ENCODE measurements at regions not wholly inside any gene's neighbourhood (a gene's known extent, or its start where the extent isn't known, plus 50 kb on each side); places are given as distances from the start of the nearest gene placed in this dataset.
"Not testable (repeated sequence)": the region's sequence is repeated elsewhere in the genome, so short reads cannot be mapped to it uniquely, and the experiment has no call there.

- H3K27me3 ChIP-seq, result no peaks in the 10 kb centered on the region
- TF ChIP-seq CTCF (IDR thresholded peaks at IDR 0.05), result no peak
- no peak for TF ChIP-seq POLR2A (IDR thresholded peaks at IDR 0.05)
- no peak overlapping the region for H3K27ac ChIP-seq
- intact Hi-C loops (cut with DNase I), result no loop called here
- no peaks in the 10 kb centered on the region for H3K4me1 ChIP-seq (replicated peaks in 1 of 2)
- H3K36me3 ChIP-seq (replicated peaks in 1 of 2), result no peaks in the 10 kb centered on the region
- H3K4me3 ChIP-seq, result no peak overlapping the region
- 50 to 66% (median 54%) methylated on average over 4 of the region's 4 CpGs for WGBS, 4 donors
- H3K9me3 ChIP-seq (replicated peaks in 1 of 3), result no peaks in the 10 kb centered on the region
- no peak for DNase-seq
Measured at GRCh38 chr15:70576696-70577095, 186.7 kb downstream of the UACA start.

GRCh38 chr15:70576276-70576675, 187.1 kb downstream of the UACA start:
- Histone ChIP-seq H3K27ac (no peak overlapping the region), H3K36me3 (replicated peaks in 1 of 2) (no peaks in the 10 kb centered on the region), H3K4me3 (no peak overlapping the region), H3K27me3 (no peaks in the 10 kb centered on the region), H3K4me1 (replicated peaks in 1 of 2) (no peaks in the 10 kb centered on the region), H3K9me3 (replicated peaks in 1 of 3) (no peaks in the 10 kb centered on the region)
- 72 to 91% (median 81%) methylated on average over 3 of the region's 3 CpGs for WGBS, 4 donors
- TF ChIP-seq POLR2A (IDR thresholded peaks at IDR 0.05) (no peak), CTCF (IDR thresholded peaks at IDR 0.05) (no peak)
- DNase-seq, result no peak
- intact Hi-C loops (cut with DNase I), result no loop called here

- 43 to 51% (median 48%) methylated on average over 16 of the region's 16 CpGs for WGBS, 4 donors
- Histone ChIP-seq H3K4me3 (no peak overlapping the region), H3K36me3 (replicated peaks in 1 of 2) (no peaks in the 10 kb centered on the region), H3K27me3 (no peaks in the 10 kb centered on the region), H3K4me1 (replicated peaks in 1 of 2) (no peaks in the 10 kb centered on the region), H3K9me3 (replicated peaks in 1 of 3) (no peaks in the 10 kb centered on the region), H3K27ac (no peak overlapping the region)
- intact Hi-C loops (cut with DNase I), result no loop called here
- DNase-seq, result no peak
- TF ChIP-seq POLR2A (IDR thresholded peaks at IDR 0.05) (no peak), CTCF (IDR thresholded peaks at IDR 0.05) (no peak)
Measured at GRCh38 chr15:70575231-70576226, 187.8 kb downstream of the UACA start.

- H3K9me3 ChIP-seq (replicated peaks in 1 of 3); H3K36me3 ChIP-seq (replicated peaks in 1 of 2); H3K27me3 ChIP-seq; H3K4me1 ChIP-seq (replicated peaks in 1 of 2); H3K27ac ChIP-seq; H3K4me3 ChIP-seq; intact Hi-C loops (cut with DNase I); DNase-seq: not testable (repeated sequence)
- WGBS, 4 donors, result 68 to 87% (median 76%) methylated on average over 3 of the region's 3 CpGs
Measured at GRCh38 chr15:70574325-70574724, 189.0 kb downstream of the UACA start.
